B cell (primary cell): ENCODE measurements at regions not wholly inside any gene's neighbourhood (a gene's known extent, or its start where the extent isn't known, plus 50 kb on each side); places are given as distances from the start of the nearest gene placed in this dataset.

Experiments used
- EZH2 ChIP-seq: IDR thresholded peaks from 2 replicates; pipeline ENCODE4 v1.6.1; 2012; ENCODE audit warnings: borderline replicate concordance, low read depth, mild to moderate bottlenecking, moderate library complexity, low read length; ENCODE audit not compliant: insufficient read depth, poor library complexity, severe bottlenecking
- TF ChIP-seq, protein P1 (sequence below): fragments of 200-600 bp; IDR thresholded peaks from one replicate; pipeline ENCODE4 v1.8.0; 2022; ENCODE audit warnings: antibody characterized with exemption, mild to moderate bottlenecking

DNA sequence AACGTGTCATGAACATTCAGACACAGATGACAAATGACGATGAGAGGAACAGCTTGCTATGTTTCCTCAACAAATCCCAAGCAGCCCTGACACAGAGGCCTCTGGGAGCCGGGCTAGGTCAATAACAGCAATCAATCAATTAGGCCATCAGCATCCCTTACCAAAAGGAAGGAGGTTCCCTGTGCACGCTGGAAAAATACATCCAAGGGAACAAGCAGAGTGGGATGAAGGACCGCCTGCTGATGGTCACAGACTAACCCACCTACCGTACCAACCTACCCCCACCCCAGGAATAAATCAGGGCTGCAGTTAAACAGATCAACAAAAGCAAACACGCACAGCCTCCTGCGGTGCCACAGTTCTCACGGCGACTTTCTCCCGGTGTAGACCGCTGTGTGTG is 265.1 kb upstream of the SFSWAP start:
- TF ChIP-seq EZH2 = no peak
- TF ChIP-seq, protein P1, sequence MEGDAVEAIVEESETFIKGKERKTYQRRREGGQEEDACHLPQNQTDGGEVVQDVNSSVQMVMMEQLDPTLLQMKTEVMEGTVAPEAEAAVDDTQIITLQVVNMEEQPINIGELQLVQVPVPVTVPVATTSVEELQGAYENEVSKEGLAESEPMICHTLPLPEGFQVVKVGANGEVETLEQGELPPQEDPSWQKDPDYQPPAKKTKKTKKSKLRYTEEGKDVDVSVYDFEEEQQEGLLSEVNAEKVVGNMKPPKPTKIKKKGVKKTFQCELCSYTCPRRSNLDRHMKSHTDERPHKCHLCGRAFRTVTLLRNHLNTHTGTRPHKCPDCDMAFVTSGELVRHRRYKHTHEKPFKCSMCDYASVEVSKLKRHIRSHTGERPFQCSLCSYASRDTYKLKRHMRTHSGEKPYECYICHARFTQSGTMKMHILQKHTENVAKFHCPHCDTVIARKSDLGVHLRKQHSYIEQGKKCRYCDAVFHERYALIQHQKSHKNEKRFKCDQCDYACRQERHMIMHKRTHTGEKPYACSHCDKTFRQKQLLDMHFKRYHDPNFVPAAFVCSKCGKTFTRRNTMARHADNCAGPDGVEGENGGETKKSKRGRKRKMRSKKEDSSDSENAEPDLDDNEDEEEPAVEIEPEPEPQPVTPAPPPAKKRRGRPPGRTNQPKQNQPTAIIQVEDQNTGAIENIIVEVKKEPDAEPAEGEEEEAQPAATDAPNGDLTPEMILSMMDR = no peak
